ENCODE measurements at regions not wholly inside any gene's neighbourhood (a gene's known extent, or its start where the extent isn't known, plus 50 kb on each side); places are given as distances from the start of the nearest gene placed in this dataset.

DNA sequence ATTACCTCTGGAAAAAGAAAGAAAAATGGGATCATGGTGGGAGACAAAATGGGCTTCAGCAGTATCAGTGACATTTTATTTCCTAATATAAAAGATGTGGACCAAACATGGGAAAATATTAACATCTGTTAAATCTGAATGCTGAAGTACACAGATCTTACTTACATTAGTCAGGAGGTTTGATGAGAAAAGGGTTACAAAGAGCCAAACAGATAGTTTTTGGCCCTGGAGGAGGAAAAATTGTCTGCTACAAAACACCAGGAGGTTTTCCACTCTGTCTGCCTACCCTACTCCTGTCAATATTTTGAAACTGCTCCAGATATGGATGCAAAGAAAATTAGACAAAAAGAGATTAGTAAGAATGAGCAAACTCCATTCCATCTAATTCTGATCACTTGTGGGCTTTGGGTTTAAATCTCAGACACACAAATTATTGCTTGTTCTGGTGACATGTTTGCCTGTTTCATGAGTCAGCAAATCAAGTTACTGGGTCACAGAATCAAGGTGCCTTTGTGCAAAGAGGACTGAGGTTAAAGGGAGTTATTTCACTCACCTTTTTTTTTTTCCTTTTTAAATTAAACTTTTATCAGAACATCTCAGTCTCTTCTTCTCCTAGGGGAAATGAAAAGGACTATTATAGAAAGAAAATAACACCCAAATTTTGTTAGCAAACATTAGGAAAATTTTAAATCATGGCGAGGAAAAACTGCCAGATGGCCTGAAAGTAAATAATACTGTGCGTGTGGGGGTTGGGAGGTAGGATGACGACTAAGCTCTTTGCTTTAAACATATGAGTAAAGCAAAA is 87.0 kb upstream of the SPATS2L start:
- DNase-seq, result no peak

- DNase-seq, result no peak
Measured at GRCh38 chr2:200220251-200220650, 86.2 kb upstream of the SPATS2L start.

- DNase-seq, result no peak
Measured at GRCh38 chr2:200221055-200221955, 85.2 kb upstream of the SPATS2L start.

DNA sequence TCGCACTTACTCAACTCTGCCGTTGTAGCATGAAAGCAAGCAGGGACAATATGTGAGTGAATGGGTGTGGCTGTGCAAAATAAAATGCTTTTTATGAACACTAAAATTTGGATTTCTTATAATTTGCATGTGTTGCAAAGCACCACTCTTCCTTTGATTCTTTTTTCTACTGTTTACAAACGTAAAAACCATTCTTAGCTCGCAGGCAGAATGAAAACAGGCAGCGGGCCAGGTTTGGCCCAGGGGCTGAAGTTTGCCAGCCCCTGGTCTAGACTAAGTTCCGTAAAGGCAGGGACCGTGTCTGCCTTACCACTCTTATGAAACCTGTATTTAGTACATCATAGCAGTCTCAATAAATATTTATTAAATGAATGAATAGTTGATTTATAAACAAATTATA is 83.7 kb upstream of the SPATS2L start:
- DNase-seq, result no peak

DNA sequence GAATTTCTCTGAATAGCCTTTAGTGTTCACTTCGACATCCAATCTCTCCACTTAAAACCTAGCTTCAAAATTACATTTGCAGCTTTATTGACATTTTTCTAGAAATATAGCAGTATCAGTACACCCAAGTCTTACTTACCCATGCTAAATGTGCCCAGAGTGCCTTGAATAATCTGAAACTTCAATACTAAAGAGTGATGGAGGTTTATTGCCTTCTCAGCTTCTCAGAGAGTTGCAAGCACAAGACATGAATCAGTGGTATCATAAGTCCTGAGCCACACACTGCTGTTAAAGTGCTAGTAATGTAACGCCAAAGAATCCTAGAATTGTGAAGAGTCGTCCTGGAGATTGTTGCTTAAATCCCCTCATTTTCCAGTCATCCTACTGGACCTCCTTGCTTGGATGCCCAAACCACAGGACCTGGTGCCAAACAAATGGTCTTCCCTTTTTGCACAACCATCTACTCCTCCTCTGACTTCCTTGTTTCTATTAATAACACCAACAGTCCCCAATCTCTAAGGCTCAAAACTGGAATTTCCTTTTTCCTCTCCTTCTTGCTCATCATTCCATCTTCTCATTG is 83.2 kb upstream of the SPATS2L start:
- no peak for DNase-seq

GRCh38 chr2:200225951-200226350 is 80.5 kb upstream of the SPATS2L start:
- DNase-seq, result no peak

DNA sequence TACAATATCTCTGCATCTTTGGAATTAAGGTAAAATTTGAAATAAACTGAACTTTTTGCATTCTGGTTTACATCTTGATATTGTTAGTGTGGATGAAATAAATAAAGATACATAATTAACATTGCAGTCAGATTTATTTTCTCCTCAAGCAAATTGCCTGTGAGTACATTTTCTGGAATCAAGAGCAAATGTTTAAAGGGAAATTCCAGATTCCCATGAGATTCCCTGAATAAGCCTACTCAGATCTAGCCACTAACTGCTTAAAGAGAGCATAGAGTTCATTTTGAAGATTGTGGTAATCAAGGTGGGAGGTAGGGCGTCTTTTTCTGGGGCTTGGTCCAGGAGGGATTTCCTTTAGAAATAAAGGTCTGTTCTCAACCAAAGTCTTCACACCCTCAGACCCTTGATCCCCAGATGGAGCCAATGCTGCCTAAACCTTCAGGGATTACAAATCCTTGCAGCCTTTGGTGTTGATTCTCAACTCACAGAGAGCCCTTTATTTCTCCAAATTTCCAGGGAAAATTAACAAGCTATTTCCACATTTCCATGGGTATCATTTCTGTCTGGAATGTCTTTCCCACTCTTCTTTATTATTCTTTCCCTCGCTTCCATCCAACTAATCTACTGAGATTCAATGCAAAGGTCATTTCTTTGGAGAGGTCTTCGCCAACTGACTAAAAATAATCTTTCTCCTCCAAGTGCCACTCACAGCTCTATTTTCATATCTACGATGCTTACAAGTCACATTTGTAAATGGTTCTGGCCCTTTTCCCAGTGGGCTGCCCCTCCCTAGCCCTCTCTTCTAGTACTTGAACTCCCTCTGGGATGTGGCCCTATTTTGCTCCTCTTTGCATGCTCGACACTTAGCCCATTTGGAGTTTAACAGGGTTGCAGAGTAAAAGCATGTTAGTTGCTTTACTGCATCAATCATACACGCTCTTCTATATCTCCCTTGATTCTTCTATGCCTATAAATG is 79.8 kb upstream of the SPATS2L start:
- no peak for DNase-seq

GRCh38 chr2:200230716-200231115 is 75.8 kb upstream of the SPATS2L start:
- no peak for DNase-seq

- DNase-seq, result no peak
Measured at GRCh38 chr2:200235533-200235932, 71.0 kb upstream of the SPATS2L start.

DNA sequence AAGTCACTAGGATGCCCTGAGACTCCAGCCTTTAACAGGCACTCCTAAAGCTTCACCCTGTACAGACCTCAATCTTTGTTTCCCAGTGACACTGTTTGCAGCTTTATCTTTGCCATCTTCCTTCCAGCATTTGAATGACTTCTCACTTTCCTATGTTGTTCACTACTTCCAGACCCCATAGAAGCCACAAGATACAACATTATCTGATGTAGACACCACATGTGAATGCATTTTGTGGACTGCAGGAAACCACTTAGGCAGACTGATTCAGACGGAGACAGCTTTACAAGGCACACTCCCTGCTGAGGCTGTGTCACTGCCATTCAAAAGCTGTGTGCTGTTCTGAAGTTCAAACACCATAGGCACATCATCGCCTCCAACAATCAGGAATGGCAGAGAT is 67.3 kb upstream of the SPATS2L start:
- no peak for DNase-seq

DNA sequence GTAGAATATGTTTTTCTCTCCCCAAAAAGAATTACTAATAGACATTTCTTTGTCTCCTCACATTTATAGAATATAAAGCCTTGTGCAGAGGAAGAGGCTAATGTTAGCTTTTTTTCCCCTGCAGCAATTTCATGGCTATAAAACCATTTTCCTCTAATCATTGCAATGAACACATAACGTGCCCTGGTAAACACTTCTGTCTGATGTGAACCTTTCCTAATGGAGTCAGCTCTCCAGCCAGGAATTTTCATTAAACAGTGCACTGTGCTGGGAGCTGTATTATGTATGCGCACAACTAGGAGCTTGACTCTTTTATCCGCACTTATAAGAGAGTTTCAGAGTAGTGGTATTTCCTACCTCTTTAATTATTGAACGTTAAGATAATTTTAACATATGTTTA is 63.9 kb upstream of the SPATS2L start:
- no peak for DNase-seq

DNA sequence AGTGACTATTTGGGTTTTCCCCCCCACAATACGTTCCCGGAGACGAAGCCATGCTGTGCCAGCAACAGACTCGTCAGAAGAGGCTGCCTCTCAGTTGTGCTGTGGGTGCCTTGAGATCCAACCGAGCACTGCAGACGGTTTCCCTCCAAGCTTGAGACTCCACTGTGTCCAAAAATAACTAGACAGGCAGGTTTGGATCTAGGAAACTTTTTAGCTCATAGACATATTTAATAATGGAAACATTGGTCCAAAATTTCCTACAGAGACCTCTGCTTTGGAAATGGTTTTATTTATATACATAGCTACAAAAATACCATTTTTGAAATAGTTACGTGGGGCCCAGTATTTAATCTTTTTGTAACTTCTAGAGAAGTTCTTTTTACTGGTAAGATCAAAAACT is 63.1 kb upstream of the SPATS2L start:
- DNase-seq, result no peak

DNA sequence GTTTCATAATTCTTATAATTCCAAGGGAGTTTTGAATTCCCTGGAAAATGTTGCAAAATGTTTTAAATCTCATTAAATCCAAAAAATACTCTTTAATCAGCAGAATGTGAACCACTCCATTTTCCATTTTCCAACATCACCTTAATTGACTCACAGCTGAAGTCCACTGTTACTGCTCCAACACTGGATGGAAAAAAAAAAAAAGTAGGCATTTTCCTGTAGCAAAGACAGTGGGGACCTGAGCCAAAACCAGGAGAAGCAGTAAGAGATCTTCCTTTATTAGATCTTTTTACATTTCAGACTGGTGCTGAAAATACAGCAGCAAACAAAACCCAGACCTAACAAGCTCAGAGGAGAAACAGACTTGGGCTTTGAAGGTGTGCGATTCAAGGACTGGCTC is 62.4 kb upstream of the SPATS2L start:
- no peak for DNase-seq

- no peak for DNase-seq
Measured at GRCh38 chr2:200247494-200247893, 59.0 kb upstream of the SPATS2L start.

DNA sequence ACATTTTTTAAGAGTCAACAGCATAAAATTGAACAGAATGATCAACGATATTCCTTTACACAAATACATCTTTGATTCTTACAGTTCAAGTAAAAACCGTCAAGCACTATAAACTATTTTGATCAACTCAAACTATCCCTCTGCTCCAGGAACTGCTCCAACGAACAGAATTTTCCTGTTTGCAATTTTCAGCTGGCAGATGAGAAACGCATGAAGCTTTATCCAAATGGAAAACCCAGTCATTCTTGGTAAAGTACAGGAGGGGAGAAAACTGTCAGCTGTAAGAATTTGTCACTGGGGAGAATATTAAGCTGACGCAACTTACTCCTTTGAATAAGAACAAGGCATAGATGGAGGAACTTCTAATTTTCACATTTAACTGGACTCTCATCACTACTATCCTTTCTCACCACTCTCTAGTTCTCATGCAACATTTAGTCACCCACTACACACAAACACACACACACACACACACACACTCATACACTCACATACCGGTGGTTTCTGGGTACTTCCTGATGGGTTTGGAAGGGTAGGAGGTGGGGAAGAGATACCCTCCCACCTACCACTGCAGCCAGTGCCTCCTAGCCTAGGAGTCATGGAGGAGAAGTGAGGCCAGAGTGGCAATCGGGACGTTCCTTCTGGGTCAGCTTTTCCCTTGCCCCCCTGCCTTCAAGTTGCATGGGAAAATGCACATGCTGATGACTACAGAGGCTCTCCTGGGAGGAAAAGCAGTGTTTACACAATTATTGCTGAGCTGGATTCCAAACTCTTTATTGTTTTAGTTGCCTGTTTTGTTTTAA is 54.0 kb upstream of the SPATS2L start:
- no peak for DNase-seq

- DNase-seq, result no peak
Measured at GRCh38 chr2:200253639-200254038, 52.9 kb upstream of the SPATS2L start.

GRCh38 chr2:200254773-200255172 is 51.7 kb upstream of the SPATS2L start:
- DNase-seq, result no peak

DNA sequence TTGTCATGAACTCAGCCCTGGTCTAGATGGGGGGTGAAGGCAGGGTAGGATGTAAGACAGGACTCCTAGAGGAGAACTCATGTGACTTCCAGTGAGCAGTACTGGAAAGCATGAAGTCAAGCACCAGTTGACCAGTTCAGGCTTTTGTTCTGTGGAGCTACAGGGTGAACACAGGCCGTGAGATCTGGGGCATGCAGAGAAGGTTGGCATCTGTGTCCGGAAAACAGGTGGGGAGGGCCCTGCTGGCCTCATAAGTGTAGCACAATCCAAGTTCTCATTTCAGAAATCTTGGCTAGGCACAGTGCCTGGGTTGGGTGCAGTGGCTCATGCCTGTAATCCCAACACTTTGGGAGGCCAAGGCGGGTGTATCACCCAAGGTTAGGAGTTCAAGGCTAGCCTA is 50.9 kb upstream of the SPATS2L start:
- no peak for DNase-seq
